ENCODE measurements at regions not wholly inside any gene's neighbourhood (a gene's known extent, or its start where the extent isn't known, plus 50 kb on each side); places are given as distances from the start of the nearest gene placed in this dataset.

GRCh38 chr18:68376926-68377325, 338.0 kb downstream of the TMX3 start:
- Histone ChIP-seq H3K27me3 (no peaks in the 10 kb centered on the region), H3K9me3 (no peaks in the 10 kb centered on the region), H3K4me1 (no peaks in the 10 kb centered on the region), H3K27ac (no peak overlapping the region), H3K36me3 (no peaks in the 10 kb centered on the region), H3K4me3 (no peak overlapping the region)
- intact Hi-C loops (cut with DNase I; ENCODE audit: low total_unique reads) = no loop called here
- no peak for DNase-seq
- TF ChIP-seq CTCF (IDR thresholded peaks at IDR 0.05) = no peak

- Histone ChIP-seq H3K4me3 (no peak overlapping the region), H3K9me3 (no peaks in the 10 kb centered on the region), H3K36me3 (no peaks in the 10 kb centered on the region), H3K27ac (no peak overlapping the region), H3K4me1 (no peaks in the 10 kb centered on the region), H3K27me3 (no peaks in the 10 kb centered on the region)
- intact Hi-C loops (cut with DNase I; ENCODE audit: low total_unique reads) = no loop called here
- DNase-seq = no peak
- no peak for TF ChIP-seq CTCF (IDR thresholded peaks at IDR 0.05)
Observed at GRCh38 chr18:68362907-68363306, 352.0 kb downstream of the TMX3 start.

- Histone ChIP-seq H3K27ac (no peak overlapping the region), H3K4me3 (no peak overlapping the region), H3K4me1 (no peaks in the 10 kb centered on the region), H3K36me3 (no peaks in the 10 kb centered on the region), H3K27me3 (no peaks in the 10 kb centered on the region), H3K9me3 (peaks cover 0 to 9% (median 0%) of the 10 kb centered on the region in 3 donors)
- DNase-seq = no peak
- intact Hi-C loops (cut with DNase I; ENCODE audit: low total_unique reads) = no loop called here
- TF ChIP-seq CTCF (IDR thresholded peaks at IDR 0.05) = no peak
Observed at GRCh38 chr18:68355637-68356036, 359.3 kb downstream of the TMX3 start.

- H3K36me3 ChIP-seq = no peaks in the 10 kb centered on the region
- H3K4me3 ChIP-seq = no peak overlapping the region
- H3K27me3 ChIP-seq = no peaks in the 10 kb centered on the region
- H3K9me3 ChIP-seq = peaks cover 0 to 9% (median 0%) of the 10 kb centered on the region in 3 donors
- intact Hi-C loops (cut with DNase I; ENCODE audit: low total_unique reads) = no loop called here
- no peak for TF ChIP-seq CTCF (IDR thresholded peaks at IDR 0.05)
- H3K4me1 ChIP-seq = no peaks in the 10 kb centered on the region
- no peak overlapping the region for H3K27ac ChIP-seq
- DNase-seq = no peak
Observed at GRCh38 chr18:68354176-68354575, 360.7 kb downstream of the TMX3 start.

- TF ChIP-seq CTCF (IDR thresholded peaks at IDR 0.05) = no peak
- intact Hi-C loops (cut with DNase I; ENCODE audit: low total_unique reads) = no loop called here
Observed at GRCh38 chr18:68342039-68342659, 372.8 kb downstream of the TMX3 start.

GRCh38 chr18:68340606-68341005, 374.3 kb downstream of the TMX3 start:
- Histone ChIP-seq H3K27ac (no peak overlapping the region), H3K4me3 (no peak overlapping the region), H3K36me3 (no peaks in the 10 kb centered on the region), H3K9me3 (no peaks in the 10 kb centered on the region), H3K4me1 (no peaks in the 10 kb centered on the region), H3K27me3 (no peaks in the 10 kb centered on the region)
- DNase-seq = no peak
- no peak for TF ChIP-seq CTCF (IDR thresholded peaks at IDR 0.05)
- intact Hi-C loops (cut with DNase I; ENCODE audit: low total_unique reads) = no loop called here

More at GRCh38 chr18:68342039-68342659, 372.8 kb downstream of the TMX3 start:
- no peak for DNase-seq
- H3K4me1 ChIP-seq = no peaks in the 10 kb centered on the region
- no peak overlapping the region for H3K4me3 ChIP-seq
- no peaks in the 10 kb centered on the region for H3K27me3 ChIP-seq
- H3K9me3 ChIP-seq = no peaks in the 10 kb centered on the region
- no peaks in the 10 kb centered on the region for H3K36me3 ChIP-seq
- no peak overlapping the region for H3K27ac ChIP-seq
